ENCODE measurements at regions not wholly inside any gene's neighbourhood (a gene's known extent, or its start where the extent isn't known, plus 50 kb on each side); places are given as distances from the start of the nearest gene placed in this dataset.

DNA sequence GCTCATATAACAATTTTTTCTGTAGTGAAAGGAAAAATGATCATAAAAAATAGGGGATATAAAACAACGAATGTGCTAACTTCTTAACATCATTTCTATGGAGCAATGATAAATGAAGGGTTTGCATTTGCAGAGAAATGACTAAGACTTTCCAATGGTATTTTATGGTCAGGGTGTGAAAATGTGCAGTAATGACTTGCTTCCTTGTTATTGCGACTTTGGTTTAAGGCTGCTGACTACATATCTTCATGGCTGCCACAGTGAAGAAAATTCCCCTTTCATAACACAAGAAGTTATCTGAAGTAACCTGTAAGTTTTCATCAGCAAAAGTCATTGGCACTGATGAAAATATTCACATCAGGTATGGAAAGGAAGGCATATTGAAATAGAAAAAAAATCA, 166.1 kb upstream of the NRG3 start:
- Histone ChIP-seq H3K9me3 (ENCODE audit: low read length) (no peaks in the 10 kb centered on the region), H3K27me3 (ENCODE audit: insufficient read depth, low read length) (no peaks in the 10 kb centered on the region), H2AFZ (ENCODE audit: low read length) (no peak overlapping the region)

DNA sequence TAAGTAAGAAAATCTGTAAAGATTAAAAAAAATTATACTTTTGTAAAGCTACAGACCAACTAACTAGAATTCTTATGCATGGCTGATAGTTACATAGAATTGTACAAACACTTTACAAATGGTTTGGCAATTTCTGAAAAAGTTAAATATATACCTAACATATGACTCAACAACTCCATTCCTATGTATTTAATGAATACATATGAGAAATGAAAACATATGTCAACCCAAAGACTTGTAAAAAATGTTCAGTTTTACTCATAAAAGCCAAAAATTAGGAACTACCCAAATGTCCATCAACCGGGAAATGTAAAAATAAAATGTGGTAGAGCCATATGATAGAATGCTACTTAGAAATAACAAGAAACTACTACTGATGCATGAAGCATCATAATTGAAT, 152.6 kb upstream of the NRG3 start:
- no peak overlapping the region for H3K27ac ChIP-seq (ENCODE audit: low read depth, low read length, poor library complexity, severe bottlenecking)
- H4K20me1 ChIP-seq (ENCODE audit: insufficient read depth, low read length) = no peaks in the 10 kb centered on the region
- no peak overlapping the region for H2AFZ ChIP-seq (ENCODE audit: low read length)
- H3K4me1 ChIP-seq (ENCODE audit: insufficient read depth, low read length, severe bottlenecking) = no peaks in the 10 kb centered on the region
- no peak overlapping the region for H3K4me2 ChIP-seq (ENCODE audit: low read length)
- no peaks in the 10 kb centered on the region for H3K9me2 ChIP-seq (ENCODE audit: low read depth, low read length)
- no peaks in the 10 kb centered on the region for H3F3A ChIP-seq (ENCODE audit: insufficient read depth, low read length)
- TF ChIP-seq EZH2 (IDR thresholded peaks at IDR 0.05; ENCODE audit: borderline replicate concordance, low read length) = no peak
- TF ChIP-seq, protein P1, sequence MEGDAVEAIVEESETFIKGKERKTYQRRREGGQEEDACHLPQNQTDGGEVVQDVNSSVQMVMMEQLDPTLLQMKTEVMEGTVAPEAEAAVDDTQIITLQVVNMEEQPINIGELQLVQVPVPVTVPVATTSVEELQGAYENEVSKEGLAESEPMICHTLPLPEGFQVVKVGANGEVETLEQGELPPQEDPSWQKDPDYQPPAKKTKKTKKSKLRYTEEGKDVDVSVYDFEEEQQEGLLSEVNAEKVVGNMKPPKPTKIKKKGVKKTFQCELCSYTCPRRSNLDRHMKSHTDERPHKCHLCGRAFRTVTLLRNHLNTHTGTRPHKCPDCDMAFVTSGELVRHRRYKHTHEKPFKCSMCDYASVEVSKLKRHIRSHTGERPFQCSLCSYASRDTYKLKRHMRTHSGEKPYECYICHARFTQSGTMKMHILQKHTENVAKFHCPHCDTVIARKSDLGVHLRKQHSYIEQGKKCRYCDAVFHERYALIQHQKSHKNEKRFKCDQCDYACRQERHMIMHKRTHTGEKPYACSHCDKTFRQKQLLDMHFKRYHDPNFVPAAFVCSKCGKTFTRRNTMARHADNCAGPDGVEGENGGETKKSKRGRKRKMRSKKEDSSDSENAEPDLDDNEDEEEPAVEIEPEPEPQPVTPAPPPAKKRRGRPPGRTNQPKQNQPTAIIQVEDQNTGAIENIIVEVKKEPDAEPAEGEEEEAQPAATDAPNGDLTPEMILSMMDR (IDR thresholded peaks at IDR 0.05; ENCODE audit: low read length) = no peak
- no peaks in the 10 kb centered on the region for H3K79me2 ChIP-seq (ENCODE audit: insufficient read depth, low read length)
- no peaks in the 10 kb centered on the region for H3K36me3 ChIP-seq (ENCODE audit: insufficient read depth, low read length)
- no peaks in the 10 kb centered on the region for H3K27me3 ChIP-seq (ENCODE audit: insufficient read depth, low read length)
- no peaks in the 10 kb centered on the region for H3K9me3 ChIP-seq (ENCODE audit: low read length)
- H3K4me3 ChIP-seq (ENCODE audit: low read depth, low read length, poor library complexity, severe bottlenecking) = no peak overlapping the region
- no peak overlapping the region for H3K9ac ChIP-seq (ENCODE audit: low read length)

More for the DNA sequence above, 166.1 kb upstream of the NRG3 start:
- no peaks in the 10 kb centered on the region for H3F3A ChIP-seq (ENCODE audit: insufficient read depth, low read length)
- H3K9ac ChIP-seq (ENCODE audit: low read length) = no peak overlapping the region
- no peak overlapping the region for H3K4me2 ChIP-seq (ENCODE audit: low read length)
- no peaks in the 10 kb centered on the region for H4K20me1 ChIP-seq (ENCODE audit: insufficient read depth, low read length)
- no peak overlapping the region for H3K4me3 ChIP-seq (ENCODE audit: low read depth, low read length, poor library complexity, severe bottlenecking)
- H3K36me3 ChIP-seq (ENCODE audit: insufficient read depth, low read length) = no peaks in the 10 kb centered on the region
- H3K27ac ChIP-seq (ENCODE audit: low read depth, low read length, poor library complexity, severe bottlenecking) = no peak overlapping the region
- no peak for TF ChIP-seq EZH2 (IDR thresholded peaks at IDR 0.05; ENCODE audit: borderline replicate concordance, low read length)
- TF ChIP-seq, protein P1 (IDR thresholded peaks at IDR 0.05; ENCODE audit: low read length) = no peak
- no peaks in the 10 kb centered on the region for H3K79me2 ChIP-seq (ENCODE audit: insufficient read depth, low read length)
- no peaks in the 10 kb centered on the region for H3K4me1 ChIP-seq (ENCODE audit: insufficient read depth, low read length, severe bottlenecking)
- no peaks in the 10 kb centered on the region for H3K9me2 ChIP-seq (ENCODE audit: low read depth, low read length)

DNA sequence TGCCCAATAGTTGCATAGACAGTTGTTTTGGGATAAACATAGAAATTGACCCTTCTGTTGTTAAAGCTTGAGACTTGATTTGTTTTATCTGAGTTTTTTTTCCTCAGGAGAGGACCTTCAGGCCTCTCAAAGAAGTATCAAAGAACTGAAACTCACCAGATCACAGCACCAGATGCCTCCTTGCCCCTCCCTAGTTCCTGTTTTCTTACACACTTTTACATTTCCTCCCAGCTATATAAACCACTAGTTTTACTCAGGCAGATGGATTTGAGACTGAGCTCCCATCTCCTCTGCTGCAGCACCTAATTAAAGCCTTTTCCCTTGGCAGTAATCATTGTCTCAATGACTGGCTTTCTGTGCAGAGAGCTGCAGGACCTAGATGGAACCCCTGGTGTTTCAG, 150.6 kb upstream of the NRG3 start:
- H4K20me1 ChIP-seq (ENCODE audit: insufficient read depth, low read length) = no peaks in the 10 kb centered on the region
- no peak overlapping the region for H3K27ac ChIP-seq (ENCODE audit: low read depth, low read length, poor library complexity, severe bottlenecking)
- H3K27me3 ChIP-seq (ENCODE audit: insufficient read depth, low read length) = no peaks in the 10 kb centered on the region
- H3K4me2 ChIP-seq (ENCODE audit: low read length) = no peak overlapping the region
- no peak for TF ChIP-seq EZH2 (IDR thresholded peaks at IDR 0.05; ENCODE audit: borderline replicate concordance, low read length)
- TF ChIP-seq, protein P1 (IDR thresholded peaks at IDR 0.05; ENCODE audit: low read length) = no peak
- no peaks in the 10 kb centered on the region for H3K79me2 ChIP-seq (ENCODE audit: insufficient read depth, low read length)
- H3K4me3 ChIP-seq (ENCODE audit: low read depth, low read length, poor library complexity, severe bottlenecking) = no peak overlapping the region
- no peaks in the 10 kb centered on the region for H3F3A ChIP-seq (ENCODE audit: insufficient read depth, low read length)
- H3K9me2 ChIP-seq (ENCODE audit: low read depth, low read length) = no peaks in the 10 kb centered on the region
- no peak overlapping the region for H3K9ac ChIP-seq (ENCODE audit: low read length)
- H3K36me3 ChIP-seq (ENCODE audit: insufficient read depth, low read length) = no peaks in the 10 kb centered on the region
- no peaks in the 10 kb centered on the region for H3K4me1 ChIP-seq (ENCODE audit: insufficient read depth, low read length, severe bottlenecking)
- no peaks in the 10 kb centered on the region for H3K9me3 ChIP-seq (ENCODE audit: low read length)
- H2AFZ ChIP-seq (ENCODE audit: low read length) = no peak overlapping the region
